ENCODE measurements at regions not wholly inside any gene's neighbourhood (a gene's known extent, or its start where the extent isn't known, plus 50 kb on each side); places are given as distances from the start of the nearest gene placed in this dataset.

- DNase-seq = no peak
- TF ChIP-seq POLR2A (IDR thresholded peaks at IDR 0.05) (no peak), CTCF (IDR thresholded peaks at IDR 0.05) (no peak)
- Histone ChIP-seq H3K27ac (no peak overlapping the region), H3K9me3 (no peaks in the 10 kb centered on the region), H3K27me3 (no peaks in the 10 kb centered on the region), H3K4me1 (no peaks in the 10 kb centered on the region), H3K36me3 (ENCODE audit: low read depth, missing control alignments) (no peaks in the 10 kb centered on the region), H3K4me3 (no peak overlapping the region)
- intact Hi-C loops (cut with DNase I; ENCODE audit: low total_unique reads) = loop anchor here (2.0 to 10.0 kb wide), 3 partner anchors 225 to 535 kb away; no protein-coding TSS in a partner anchor
- WGBS, 2 donors = 74% methylated on average over 6 of the region's 6 CpGs
Observed at GRCh38 chr3:193779933-193780332, 186.9 kb downstream of the OPA1 start.

- Histone ChIP-seq H3K27ac (no peak overlapping the region), H3K27me3 (no peaks in the 10 kb centered on the region), H3K4me3 (no peak overlapping the region), H3K36me3 (ENCODE audit: low read depth, missing control alignments) (no peaks in the 10 kb centered on the region), H3K9me3 (no peaks in the 10 kb centered on the region), H3K4me1 (no peaks in the 10 kb centered on the region)
- intact Hi-C loops (cut with DNase I; ENCODE audit: low total_unique reads) = loop anchor here (2.0 to 10.0 kb wide), 3 partner anchors 224 to 534 kb away; no protein-coding TSS in a partner anchor
- TF ChIP-seq POLR2A (IDR thresholded peaks at IDR 0.05) = no peak
- no peak for TF ChIP-seq CTCF (IDR thresholded peaks at IDR 0.05)
- no peak for DNase-seq
- 51 to 54% methylated on average over 8 of the region's 8 CpGs for WGBS, 2 donors
Observed at GRCh38 chr3:193780397-193780796, 187.4 kb downstream of the OPA1 start.

GRCh38 chr3:193780810-193781478 lies 187.9 kb downstream of the OPA1 start:
- Histone ChIP-seq H3K9me3 (no peaks in the 10 kb centered on the region), H3K4me1 (no peaks in the 10 kb centered on the region), H3K36me3 (ENCODE audit: low read depth, missing control alignments) (no peaks in the 10 kb centered on the region), H3K4me3 (no peak overlapping the region), H3K27ac (no peak overlapping the region), H3K27me3 (no peaks in the 10 kb centered on the region)
- WGBS, 2 donors = 32 to 35% methylated on average over 11 of the region's 11 CpGs
- intact Hi-C loops (cut with DNase I; ENCODE audit: low total_unique reads) = loop anchor here (2.0 to 10.0 kb wide), 3 partner anchors 224 to 534 kb away; no protein-coding TSS in a partner anchor
- TF ChIP-seq POLR2A (IDR thresholded peaks at IDR 0.05) (no peak), CTCF (IDR thresholded peaks at IDR 0.05) (peak; percentile 57 to 63 (median 59))
- DNase-seq = peak; percentile 77

- no peak for DNase-seq
- no peak overlapping the region for H3K4me3 ChIP-seq
- intact Hi-C loops (cut with DNase I; ENCODE audit: low total_unique reads) = loop anchor here (5.0 to 10.0 kb wide), 2 partner anchors 223 to 360 kb away; no protein-coding TSS in a partner anchor
- no peaks in the 10 kb centered on the region for H3K9me3 ChIP-seq
- TF ChIP-seq CTCF (IDR thresholded peaks at IDR 0.05) (no peak), POLR2A (IDR thresholded peaks at IDR 0.05) (no peak)
- H3K27ac ChIP-seq = no peak overlapping the region
- 80 to 83% methylated on average over 9 of the region's 9 CpGs for WGBS, 2 donors
- H3K4me1 ChIP-seq = no peaks in the 10 kb centered on the region
- H3K36me3 ChIP-seq (ENCODE audit: low read depth, missing control alignments) = no peaks in the 10 kb centered on the region
- H3K27me3 ChIP-seq = no peaks in the 10 kb centered on the region
Observed at GRCh38 chr3:193782276-193782647, 189.3 kb downstream of the OPA1 start.

- Histone ChIP-seq H3K4me3 (no peak overlapping the region), H3K27ac (no peak overlapping the region), H3K4me1 (no peaks in the 10 kb centered on the region), H3K27me3 (no peaks in the 10 kb centered on the region), H3K36me3 (ENCODE audit: low read depth, missing control alignments) (no peaks in the 10 kb centered on the region), H3K9me3 (no peaks in the 10 kb centered on the region)
- intact Hi-C loops (cut with DNase I; ENCODE audit: low total_unique reads) = loop anchor here (5.0 to 10.0 kb wide), 2 partner anchors 222 to 360 kb away; no protein-coding TSS in a partner anchor
- no peak for DNase-seq
- TF ChIP-seq CTCF (IDR thresholded peaks at IDR 0.05) (no peak), POLR2A (IDR thresholded peaks at IDR 0.05) (no peak)
- 88 to 96% methylated on average over 3 of the region's 3 CpGs for WGBS, 2 donors
Observed at GRCh38 chr3:193782747-193783146, 189.7 kb downstream of the OPA1 start.
